Left ventricle myocardium superior (tissue), 1 donor: ENCODE measurements at regions not wholly inside any gene's neighbourhood (a gene's known extent, or its start where the extent isn't known, plus 50 kb on each side); places are given as distances from the start of the nearest gene placed in this dataset.
A peak's percentile ranks its signal among the peaks of the same experiment; 100 is the strongest.

ENCODE experiments used
- ATAC-seq: fragments of 200-7000 bp; cut with Tn5 transposase; one replicate; pipeline ENCODE4 v1.9.1; 2020; ENCODE audit warnings: mild to moderate bottlenecking, moderate library complexity
- DNase-seq: peaks from one replicate; pipeline ENCODE4 v3.0.0-alpha.2; 2020
- intact Hi-C: fragments of 100-400 bp; cut with micrococcal nuclease; formaldehyde crosslinking; loops from one replicate; pipeline ENCODE4 v1.11.0; 2022
- donor health status: DM: no; HTN: yes; CAD: no; lungs with severe emphysema.

GRCh38 chr3:82100378-82100777, 338.9 kb upstream of the GBE1 start:
- intact Hi-C loops = no loop called here
- peak; percentile 29 for DNase-seq

DNA sequence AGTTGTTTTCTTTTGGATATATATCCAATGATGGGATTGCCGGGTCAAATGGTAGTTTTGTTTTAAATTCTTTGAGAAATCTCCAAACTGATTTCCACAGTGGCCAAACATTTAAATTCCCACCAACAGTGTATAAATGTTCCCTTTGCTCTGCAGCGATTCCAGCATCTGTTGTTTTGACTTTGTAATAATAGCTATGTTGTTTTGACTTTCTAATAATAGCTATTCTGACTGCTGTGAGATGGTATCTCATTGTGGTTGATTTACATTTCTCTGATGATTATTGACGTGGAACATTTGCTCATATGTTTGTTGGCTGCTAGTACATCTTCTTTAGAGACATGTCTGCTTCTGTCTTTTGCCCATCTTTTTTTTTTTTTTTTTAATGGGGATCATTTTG, 332.2 kb upstream of the GBE1 start:
- intact Hi-C loops = no loop called here
- ATAC-seq = no peak
- DNase-seq = no peak

More at GRCh38 chr3:82100378-82100777, 338.9 kb upstream of the GBE1 start:
- peak; percentile 76 for ATAC-seq

DNA sequence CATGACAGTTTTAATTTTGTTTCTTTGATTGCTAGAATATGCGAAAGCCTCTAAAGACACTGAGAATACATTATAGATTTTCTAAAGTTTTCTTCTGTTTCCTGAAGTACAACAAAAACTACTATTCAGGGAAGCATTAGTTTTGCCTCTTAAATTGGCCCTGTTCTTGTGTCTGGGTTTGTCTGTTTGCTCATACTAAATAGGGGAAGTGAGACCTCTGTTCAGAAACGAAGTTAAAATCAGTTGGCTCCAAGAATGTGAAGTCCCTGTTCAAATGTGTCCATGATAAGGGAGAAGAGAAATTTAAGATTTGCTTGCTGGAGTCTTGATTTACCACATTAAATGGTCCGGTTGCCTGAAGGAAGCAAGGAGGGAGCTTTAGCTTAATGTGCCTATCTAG, 327.3 kb upstream of the GBE1 start:
- intact Hi-C loops = no loop called here
- ATAC-seq = no peak
- DNase-seq = no peak

DNA sequence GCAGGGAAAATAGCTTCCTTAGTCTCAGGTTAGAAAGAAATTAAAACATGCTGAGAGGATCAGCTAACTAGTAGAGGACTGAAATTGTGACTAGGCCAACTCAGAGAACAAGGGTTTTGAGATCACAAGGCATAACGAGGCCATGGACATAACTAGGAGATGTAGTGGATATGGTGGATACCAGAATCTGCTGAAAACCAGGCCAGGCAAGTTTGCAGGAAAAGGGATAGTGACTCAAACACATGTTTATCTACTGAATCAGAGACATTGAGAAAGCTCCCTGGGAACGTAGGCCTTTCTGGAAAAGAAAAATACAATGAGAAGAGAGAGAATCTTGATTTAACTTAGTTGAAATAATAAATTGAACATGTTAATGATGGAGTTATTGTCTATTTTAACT, 326.5 kb upstream of the GBE1 start:
- ATAC-seq = no peak
- DNase-seq = no peak
- intact Hi-C loops = no loop called here

DNA sequence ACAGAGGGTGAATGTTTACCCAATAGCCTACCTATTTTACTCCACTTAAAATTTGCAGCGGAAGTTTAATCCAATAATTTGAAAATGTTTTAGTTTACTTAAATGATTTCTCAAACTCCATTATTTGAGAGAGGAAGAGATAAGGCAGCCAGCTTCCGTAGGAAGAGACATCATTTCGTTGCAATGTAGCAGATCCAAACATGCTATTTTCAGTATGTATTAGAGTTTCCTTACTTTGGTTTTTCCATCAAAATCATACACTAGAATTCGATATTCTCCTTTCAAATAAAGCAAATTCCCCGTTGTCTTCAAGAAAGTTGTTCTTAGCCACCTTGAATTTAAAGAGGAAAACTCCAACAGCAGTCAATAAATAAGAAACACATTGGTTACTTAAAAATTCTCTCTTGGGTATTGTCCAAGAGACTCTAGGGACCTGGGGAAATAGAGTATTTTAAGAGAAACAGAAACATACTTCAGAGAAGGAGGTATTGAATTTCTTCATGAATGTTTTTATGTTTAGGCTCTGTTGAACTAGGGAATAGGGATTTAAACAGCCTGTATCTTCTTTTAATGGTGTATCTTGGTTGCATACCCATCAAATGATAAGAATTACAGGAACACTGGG, 324.5 kb upstream of the GBE1 start:
- no peak for ATAC-seq
- intact Hi-C loops = no loop called here
- no peak for DNase-seq

DNA sequence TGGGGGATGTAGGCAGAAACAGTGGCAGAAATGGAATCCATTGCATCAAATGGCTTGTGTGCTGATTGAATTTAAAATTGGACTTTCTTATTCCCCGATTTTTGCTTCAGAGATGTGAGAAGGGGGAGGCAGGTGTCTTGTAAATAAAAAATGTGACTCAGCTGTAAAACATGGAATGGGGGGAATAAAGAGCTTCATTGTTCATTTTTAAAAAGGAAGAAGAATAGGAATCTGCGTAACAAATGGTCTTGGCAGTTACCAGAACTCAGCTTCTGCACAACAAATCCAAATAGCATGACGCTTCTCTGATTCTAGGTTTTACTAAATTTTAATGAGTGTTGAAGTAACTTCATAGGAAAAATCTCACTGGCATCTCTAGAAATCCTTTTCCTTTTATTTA, 323.9 kb upstream of the GBE1 start:
- DNase-seq (no peak), ATAC-seq (no peak)
- intact Hi-C loops = no loop called here

DNA sequence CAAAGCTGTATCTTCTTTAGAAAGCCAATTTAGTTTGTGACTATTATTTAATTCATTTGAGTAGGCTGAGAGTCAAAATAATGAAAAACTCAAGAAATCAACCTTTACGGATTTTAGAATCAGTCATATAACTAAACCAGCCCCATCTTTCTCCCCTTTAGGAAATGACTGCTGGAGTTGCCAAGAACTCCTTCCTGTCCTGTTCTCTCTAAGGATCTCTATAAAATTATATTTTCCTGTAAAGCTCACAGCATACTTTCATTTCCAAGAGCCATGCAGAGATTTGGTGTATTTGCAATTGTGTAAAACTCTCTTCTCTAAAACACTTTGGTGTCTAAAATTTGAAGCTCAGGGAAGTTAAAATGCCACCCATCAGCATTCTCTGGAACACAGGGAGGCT, 323.4 kb upstream of the GBE1 start:
- ATAC-seq (no peak), DNase-seq (no peak)
- intact Hi-C loops = no loop called here

DNA sequence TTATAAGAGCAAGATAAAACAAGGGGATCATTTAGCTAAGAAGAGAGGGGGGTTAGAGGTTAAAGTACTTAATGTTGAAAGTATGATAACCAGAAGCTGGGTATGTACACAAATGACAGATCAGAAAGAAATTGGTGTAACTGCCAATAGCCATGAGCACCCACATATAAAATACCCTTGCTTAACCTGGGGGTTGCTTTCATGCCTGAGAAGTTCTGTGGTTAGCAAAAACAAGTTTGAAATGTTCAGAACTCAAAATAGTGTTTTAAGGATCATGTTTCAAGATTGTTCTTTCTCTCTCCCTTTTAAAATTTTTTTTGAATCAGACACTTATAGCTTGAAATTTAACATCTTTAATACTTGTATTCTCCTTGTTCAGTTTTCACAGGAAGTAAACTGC, 321.4 kb upstream of the GBE1 start:
- intact Hi-C loops = no loop called here
- DNase-seq (no peak), ATAC-seq (no peak)

DNA sequence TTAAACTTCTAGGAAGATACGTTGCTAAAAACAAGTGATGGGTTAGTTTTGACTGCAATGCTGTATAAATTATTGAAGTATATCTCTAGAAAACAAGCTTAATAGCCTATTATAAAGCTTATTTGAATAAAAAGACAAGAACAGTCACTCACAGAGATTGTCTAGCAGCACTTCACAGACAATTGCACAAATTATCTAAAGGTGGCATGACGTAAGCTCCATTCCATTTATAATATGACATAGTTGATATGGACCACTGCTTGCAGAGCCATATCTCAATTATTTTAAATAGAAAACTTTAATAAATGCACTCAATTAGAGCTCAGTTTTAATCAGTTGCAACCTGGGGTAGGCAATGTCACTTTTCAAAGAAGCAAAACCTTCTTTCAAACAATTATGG, 319.9 kb upstream of the GBE1 start:
- intact Hi-C loops = no loop called here
- ATAC-seq (no peak), DNase-seq (no peak)

- no peak for ATAC-seq
- no peak for DNase-seq
- intact Hi-C loops = no loop called here
Observed at GRCh38 chr3:82080792-82081191, 319.3 kb upstream of the GBE1 start.

- ATAC-seq (no peak), DNase-seq (no peak)
- intact Hi-C loops = no loop called here
Observed at GRCh38 chr3:82080261-82080660, 318.8 kb upstream of the GBE1 start.

- DNase-seq = no peak
- intact Hi-C loops = no loop called here
Observed at GRCh38 chr3:82079335-82079890, 318.0 kb upstream of the GBE1 start.

GRCh38 chr3:82078246-82078645, 316.8 kb upstream of the GBE1 start:
- intact Hi-C loops = no loop called here
- ATAC-seq = no peak

More at GRCh38 chr3:82079335-82079890, 318.0 kb upstream of the GBE1 start:
- no peak for ATAC-seq

GRCh38 chr3:82067420-82067819, 306.0 kb upstream of the GBE1 start:
- no peak for DNase-seq
- no peak for ATAC-seq
- intact Hi-C loops = no loop called here

More at GRCh38 chr3:82078246-82078645, 316.8 kb upstream of the GBE1 start:
- no peak for DNase-seq

GRCh38 chr3:82058809-82059208, 297.4 kb upstream of the GBE1 start:
- ATAC-seq (peak; percentile 34), DNase-seq (no peak)
- intact Hi-C loops = no loop called here

- ATAC-seq (peak; percentile 78), DNase-seq (no peak)
- intact Hi-C loops = no loop called here
Observed at GRCh38 chr3:82055792-82056191, 294.3 kb upstream of the GBE1 start.

- ATAC-seq = no peak
- intact Hi-C loops = no loop called here
- DNase-seq = no peak
Observed at GRCh38 chr3:82054849-82055248, 293.4 kb upstream of the GBE1 start.

DNA sequence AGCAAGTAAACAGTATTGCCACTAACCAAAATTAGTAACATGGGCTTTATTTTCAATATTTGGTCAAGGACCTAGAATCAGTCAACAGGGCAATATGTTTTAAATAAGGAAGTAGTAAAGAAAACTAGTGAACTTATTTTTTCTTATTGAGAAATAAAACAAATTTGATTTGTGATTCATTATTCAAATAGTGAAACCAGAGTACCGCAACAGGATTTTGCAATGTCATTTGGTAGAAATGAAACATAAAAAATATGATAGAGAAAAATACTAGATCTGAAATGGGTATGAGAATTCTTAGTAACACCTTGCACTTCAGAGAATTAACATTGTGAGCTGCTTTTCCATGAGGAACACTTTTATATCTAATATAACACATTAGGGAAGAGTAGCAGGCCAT, 291.8 kb upstream of the GBE1 start:
- DNase-seq (no peak), ATAC-seq (no peak)
- intact Hi-C loops = no loop called here

GRCh38 chr3:82050382-82050781, 288.9 kb upstream of the GBE1 start:
- DNase-seq = no peak
- ATAC-seq = no peak
- intact Hi-C loops = no loop called here

- DNase-seq = no peak
- intact Hi-C loops = no loop called here
- no peak for ATAC-seq
Observed at GRCh38 chr3:82048711-82049110, 287.3 kb upstream of the GBE1 start.

GRCh38 chr3:82044930-82045705, 283.7 kb upstream of the GBE1 start:
- ATAC-seq = no peak

More at GRCh38 chr3:82044930-82045705, 283.7 kb upstream of the GBE1 start:
- DNase-seq = no peak
- intact Hi-C loops = no loop called here
